KMS-11 (cell line): ENCODE measurements at regions not wholly inside any gene's neighbourhood (a gene's known extent, or its start where the extent isn't known, plus 50 kb on each side); places are given as distances from the start of the nearest gene placed in this dataset.

Experiments used
- H2AFZ ChIP-seq: fragments of 200-600 bp; sonication (generic); 2 replicates; pipeline ENCODE4 v1.6.1; 2016; ENCODE audit warnings: antibody characterized with exemption, mixed run types, low read depth
- H3K27ac ChIP-seq: fragments of 200-600 bp; sonication (generic); 2 replicates; pipeline ENCODE4 v1.6.1; 2016; ENCODE audit warnings: mild to moderate bottlenecking, mixed run types
- H3K27me3 ChIP-seq: fragments of 200-600 bp; sonication (generic); 2 replicates; pipeline ENCODE4 v1.6.1; 2017; ENCODE audit warnings: mild to moderate bottlenecking, low read depth, mixed run types, moderate library complexity; ENCODE audit not compliant: insufficient read depth
- H3K36me3 ChIP-seq: fragments of 200-600 bp; sonication (generic); 2 replicates; pipeline ENCODE4 v1.6.1; 2017; ENCODE audit warnings: mild to moderate bottlenecking, mixed run types; ENCODE audit not compliant: insufficient read depth
- H3K4me1 ChIP-seq: fragments of 200-600 bp; sonication (generic); 2 replicates; pipeline ENCODE4 v1.6.1; 2016; ENCODE audit warnings: mild to moderate bottlenecking, low read depth, mixed run types; ENCODE audit not compliant: poor library complexity, severe bottlenecking
- H3K4me2 ChIP-seq: fragments of 200-600 bp; sonication (generic); 2 replicates; pipeline ENCODE4 v1.7.0; 2016; ENCODE audit warnings: mild to moderate bottlenecking, mixed run types
- H3K4me3 ChIP-seq: fragments of 200-600 bp; sonication (generic); IDR thresholded peaks from 2 replicates; pipeline ENCODE4 v1.6.1; 2017; ENCODE audit warnings: low read depth, low read length, mixed read lengths; ENCODE audit not compliant: insufficient read depth
- H3K79me2 ChIP-seq: fragments of 200-600 bp; sonication (generic); 2 replicates; pipeline ENCODE4 v1.6.1; 2016; ENCODE audit warnings: low read depth, mixed run types; ENCODE audit not compliant: insufficient read depth
- H3K9ac ChIP-seq: fragments of 200-600 bp; sonication (generic); 2 replicates; pipeline ENCODE4 v1.6.1; 2016; ENCODE audit warnings: mild to moderate bottlenecking, mixed run types
- H4K20me1 ChIP-seq: fragments of 200-600 bp; sonication (generic); 2 replicates; pipeline ENCODE4 v1.6.1; 2016; ENCODE audit warnings: mild to moderate bottlenecking, mixed run types; ENCODE audit not compliant: insufficient read depth
- TF ChIP-seq, protein P1 (sequence below): fragments of 200-600 bp; sonication (generic); conservative IDR thresholded peaks from 2 replicates; pipeline ENCODE4 v1.6.1; 2017; ENCODE audit warnings: low read depth, mild to moderate bottlenecking, antibody characterized with exemption, low read length, moderate library complexity, mixed read lengths

DNA sequence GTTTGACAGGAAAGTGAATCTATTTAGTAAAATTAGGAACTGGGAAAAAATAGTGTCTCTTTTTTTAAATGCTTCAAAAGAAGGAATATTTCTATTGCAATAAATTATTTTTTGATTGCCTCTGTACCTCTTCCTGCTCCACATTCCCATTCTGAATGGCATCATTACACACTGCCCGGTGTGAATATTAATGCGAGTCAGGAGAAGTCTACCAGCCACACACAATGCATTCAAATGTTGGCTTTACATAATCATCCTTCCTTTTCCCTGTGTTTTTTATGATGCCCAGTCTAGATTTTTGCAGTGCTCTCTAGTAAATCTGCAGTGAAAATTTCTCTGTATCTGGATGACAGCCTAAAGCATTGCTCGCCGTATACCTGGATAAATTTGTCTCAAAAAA is 118.9 kb downstream of the SAMD5 start:
- TF ChIP-seq, protein P1, sequence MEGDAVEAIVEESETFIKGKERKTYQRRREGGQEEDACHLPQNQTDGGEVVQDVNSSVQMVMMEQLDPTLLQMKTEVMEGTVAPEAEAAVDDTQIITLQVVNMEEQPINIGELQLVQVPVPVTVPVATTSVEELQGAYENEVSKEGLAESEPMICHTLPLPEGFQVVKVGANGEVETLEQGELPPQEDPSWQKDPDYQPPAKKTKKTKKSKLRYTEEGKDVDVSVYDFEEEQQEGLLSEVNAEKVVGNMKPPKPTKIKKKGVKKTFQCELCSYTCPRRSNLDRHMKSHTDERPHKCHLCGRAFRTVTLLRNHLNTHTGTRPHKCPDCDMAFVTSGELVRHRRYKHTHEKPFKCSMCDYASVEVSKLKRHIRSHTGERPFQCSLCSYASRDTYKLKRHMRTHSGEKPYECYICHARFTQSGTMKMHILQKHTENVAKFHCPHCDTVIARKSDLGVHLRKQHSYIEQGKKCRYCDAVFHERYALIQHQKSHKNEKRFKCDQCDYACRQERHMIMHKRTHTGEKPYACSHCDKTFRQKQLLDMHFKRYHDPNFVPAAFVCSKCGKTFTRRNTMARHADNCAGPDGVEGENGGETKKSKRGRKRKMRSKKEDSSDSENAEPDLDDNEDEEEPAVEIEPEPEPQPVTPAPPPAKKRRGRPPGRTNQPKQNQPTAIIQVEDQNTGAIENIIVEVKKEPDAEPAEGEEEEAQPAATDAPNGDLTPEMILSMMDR = no peak
- no peak overlapping the region for H3K4me3 ChIP-seq
- H3K4me1 ChIP-seq = no peaks in the 10 kb centered on the region
- no peak overlapping the region for H3K4me2 ChIP-seq
- H4K20me1 ChIP-seq = no peaks in the 10 kb centered on the region
- no peak overlapping the region for H3K9ac ChIP-seq
- H2AFZ ChIP-seq = no peak overlapping the region
- H3K79me2 ChIP-seq = no peaks in the 10 kb centered on the region
- H3K36me3 ChIP-seq = no peaks in the 10 kb centered on the region
- no peaks in the 10 kb centered on the region for H3K27me3 ChIP-seq
- no peak overlapping the region for H3K27ac ChIP-seq

- H3K4me3 ChIP-seq = no peak overlapping the region
- H3K9ac ChIP-seq = no peak overlapping the region
Observed at GRCh38 chr6:147633191-147633590, 124.7 kb downstream of the SAMD5 start.

DNA sequence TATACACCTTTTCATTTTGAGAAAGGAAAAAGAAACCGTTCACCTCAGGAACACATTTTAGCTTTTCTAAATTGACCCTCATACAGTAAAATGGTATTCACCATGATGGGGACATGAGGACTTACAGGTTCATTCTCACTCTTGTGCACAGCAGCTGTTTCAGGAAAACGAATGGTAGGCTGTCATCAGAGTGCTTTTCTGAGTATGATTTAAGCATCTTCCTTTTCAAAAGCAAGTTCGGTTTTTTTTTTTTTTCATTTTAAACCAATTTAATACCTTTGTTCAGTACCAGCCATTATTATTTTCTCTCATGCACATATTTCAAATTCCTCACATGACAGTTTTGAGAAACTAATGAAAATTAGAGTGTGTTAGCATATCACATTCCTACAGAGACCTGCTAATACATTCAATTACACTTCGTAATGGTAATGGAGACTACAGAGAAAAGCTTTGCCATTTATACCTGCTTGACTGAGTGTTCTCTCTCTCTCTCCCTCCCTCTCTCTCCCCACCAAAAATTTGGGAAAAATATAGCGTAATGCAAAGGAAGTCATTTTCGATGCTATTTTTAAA is 129.2 kb downstream of the SAMD5 start:
- Histone ChIP-seq H4K20me1 (no peaks in the 10 kb centered on the region), H3K4me3 (no peak overlapping the region), H3K4me1 (no peaks in the 10 kb centered on the region), H3K36me3 (no peaks in the 10 kb centered on the region), H3K27me3 (no peaks in the 10 kb centered on the region), H3K4me2 (no peak overlapping the region), H3K9ac (no peak overlapping the region), H3K27ac (no peak overlapping the region), H2AFZ (no peak overlapping the region), H3K79me2 (no peaks in the 10 kb centered on the region)
- TF ChIP-seq, protein P1 = no peak

More at GRCh38 chr6:147633191-147633590, 124.7 kb downstream of the SAMD5 start:
- TF ChIP-seq, protein P1 = no peak
- Histone ChIP-seq H3K36me3 (no peaks in the 10 kb centered on the region), H3K27ac (no peak overlapping the region), H3K27me3 (no peaks in the 10 kb centered on the region), H2AFZ (no peak overlapping the region), H3K79me2 (no peaks in the 10 kb centered on the region), H4K20me1 (no peaks in the 10 kb centered on the region), H3K4me2 (no peak overlapping the region), H3K4me1 (no peaks in the 10 kb centered on the region)

GRCh38 chr6:147639279-147639678 is 130.8 kb downstream of the SAMD5 start:
- H3K27me3 ChIP-seq = no peaks in the 10 kb centered on the region
- H3K9ac ChIP-seq = no peak overlapping the region
- no peaks in the 10 kb centered on the region for H3K36me3 ChIP-seq
- no peak overlapping the region for H3K4me2 ChIP-seq
- no peak overlapping the region for H2AFZ ChIP-seq
- H3K4me1 ChIP-seq = no peaks in the 10 kb centered on the region
- no peaks in the 10 kb centered on the region for H3K79me2 ChIP-seq
- H3K4me3 ChIP-seq = no peak overlapping the region
- H4K20me1 ChIP-seq = no peaks in the 10 kb centered on the region
- TF ChIP-seq, protein P1 = no peak
- no peak overlapping the region for H3K27ac ChIP-seq
